Stomach (tissue), 4 donors: ENCODE measurements at regions not wholly inside any gene's neighbourhood (a gene's known extent, or its start where the extent isn't known, plus 50 kb on each side); places are given as distances from the start of the nearest gene placed in this dataset.

Experiments
- CTCF ChIP-seq, 7 experiments: fragments of 450-650 bp in 4 of 7; fragments of 200-600 bp in 3 of 7; sonication (generic) in 3 of 7; IDR thresholded peaks; one replicate each; pipeline ENCODE4 v1.5.1; 2016 to 2019; ENCODE audit warnings: antibody characterized with exemption in 7 of 7, control low read depth in 2 of 7, mild to moderate bottlenecking in 1 of 7
- EP300 ChIP-seq: sonication (generic); formaldehyde crosslinking; IDR thresholded peaks from one replicate; pipeline ENCODE4 v1.6.1; 2017; ENCODE audit warnings: antibody characterized with exemption
- POLR2A ChIP-seq, 4 donors: fragments of 450-650 bp; IDR thresholded peaks; one replicate each; pipeline ENCODE4 v1.6.1; 2016; ENCODE audit warnings: antibody characterized with exemption in 4 of 4, control low read depth in 2 of 4, mild to moderate bottlenecking in 1 of 4, moderate library complexity in 1 of 4
- POLR2AphosphoS5 ChIP-seq, 3 donors: sonication (generic); formaldehyde crosslinking; IDR thresholded peaks; one replicate each; pipeline ENCODE4 v1.6.1; 2016; ENCODE audit warnings: antibody characterized with exemption in 3 of 3

- no peak for TF ChIP-seq CTCF (IDR thresholded peaks at IDR 0.05)
- TF ChIP-seq POLR2AphosphoS5 (IDR thresholded peaks at IDR 0.05), result no peak
- no peak for TF ChIP-seq EP300
- no peak for TF ChIP-seq POLR2A (IDR thresholded peaks at IDR 0.05)
Observed at GRCh38 chrX:22392133-22392948, 119.6 kb downstream of the CBLL2 start.
